ENCODE measurements at regions not wholly inside any gene's neighbourhood (a gene's known extent, or its start where the extent isn't known, plus 50 kb on each side); places are given as distances from the start of the nearest gene placed in this dataset.

GRCh38 chr12:132403636-132404434, 74.4 kb upstream of the GALNT9 start:
- no peak overlapping the region for H3K27ac ChIP-seq
- DNase-seq: no peak
- H3K4me1 ChIP-seq: no peaks in the 10 kb centered on the region
- TF ChIP-seq POLR2A (IDR thresholded peaks at IDR 0.05) (no peak), CTCF (IDR thresholded peaks at IDR 0.05) (no peak)
- no peaks in the 10 kb centered on the region for H3K36me3 ChIP-seq
- H3K9me3 ChIP-seq: no peaks in the 10 kb centered on the region
- no peak overlapping the region for H3K4me3 ChIP-seq
- peaks cover 0 to 9% of the 10 kb centered on the region in 2 donors for H3K27me3 ChIP-seq
- intact Hi-C loops (cut with DNase I; ENCODE audit: low total_unique reads): no loop called here

DNA sequence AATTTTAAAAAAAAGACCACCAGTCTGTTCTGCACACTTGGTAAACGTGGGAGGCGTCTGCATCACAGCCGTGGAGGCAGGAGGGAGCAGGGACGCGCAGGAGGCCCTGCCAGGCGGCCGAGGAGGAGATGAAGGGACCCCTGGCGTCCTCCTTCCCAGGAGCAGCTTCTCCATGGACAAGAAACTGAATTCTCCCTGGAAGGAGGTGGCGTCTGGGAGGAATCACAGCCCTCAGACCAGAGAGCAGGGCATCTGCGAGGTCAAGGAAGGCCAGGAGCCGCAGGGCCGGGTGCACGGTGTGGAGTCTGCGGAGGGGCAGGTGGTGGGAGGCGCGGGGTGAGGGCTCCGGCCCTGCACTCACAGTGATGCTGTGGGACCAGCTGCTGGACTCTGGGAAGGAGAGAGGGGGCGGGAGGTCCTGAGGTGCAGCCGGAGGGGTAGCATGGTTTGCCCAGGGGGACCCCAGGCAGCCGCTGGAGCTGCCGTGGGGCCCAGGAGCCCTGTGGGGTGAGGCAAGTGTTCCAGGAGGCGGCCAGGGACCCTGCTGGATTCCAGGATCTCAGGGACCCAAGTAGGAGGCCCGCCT, 73.5 kb upstream of the GALNT9 start:
- TF ChIP-seq CTCF (IDR thresholded peaks at IDR 0.05) (no peak), POLR2A (IDR thresholded peaks at IDR 0.05) (no peak)
- Histone ChIP-seq H3K27me3 (peaks cover 0 to 18% of the 10 kb centered on the region in 2 donors), H3K27ac (no peak overlapping the region), H3K4me3 (no peak overlapping the region), H3K4me1 (no peaks in the 10 kb centered on the region), H3K9me3 (no peaks in the 10 kb centered on the region), H3K36me3 (no peaks in the 10 kb centered on the region)
- intact Hi-C loops (cut with DNase I; ENCODE audit: low total_unique reads): no loop called here
- no peak for DNase-seq

- no peak overlapping the region for H3K4me3 ChIP-seq
- peaks cover 0 to 24% of the 10 kb centered on the region in 2 donors for H3K27me3 ChIP-seq
- H3K36me3 ChIP-seq: no peaks in the 10 kb centered on the region
- TF ChIP-seq CTCF (IDR thresholded peaks at IDR 0.05): no peak
- TF ChIP-seq POLR2A (IDR thresholded peaks at IDR 0.05): no peak
- intact Hi-C loops (cut with DNase I; ENCODE audit: low total_unique reads): no loop called here
- H3K4me1 ChIP-seq: no peaks in the 10 kb centered on the region
- no peak overlapping the region for H3K27ac ChIP-seq
- no peaks in the 10 kb centered on the region for H3K9me3 ChIP-seq
- no peak for DNase-seq
Measured at GRCh38 chr12:132401982-132402381, 72.6 kb upstream of the GALNT9 start.

DNA sequence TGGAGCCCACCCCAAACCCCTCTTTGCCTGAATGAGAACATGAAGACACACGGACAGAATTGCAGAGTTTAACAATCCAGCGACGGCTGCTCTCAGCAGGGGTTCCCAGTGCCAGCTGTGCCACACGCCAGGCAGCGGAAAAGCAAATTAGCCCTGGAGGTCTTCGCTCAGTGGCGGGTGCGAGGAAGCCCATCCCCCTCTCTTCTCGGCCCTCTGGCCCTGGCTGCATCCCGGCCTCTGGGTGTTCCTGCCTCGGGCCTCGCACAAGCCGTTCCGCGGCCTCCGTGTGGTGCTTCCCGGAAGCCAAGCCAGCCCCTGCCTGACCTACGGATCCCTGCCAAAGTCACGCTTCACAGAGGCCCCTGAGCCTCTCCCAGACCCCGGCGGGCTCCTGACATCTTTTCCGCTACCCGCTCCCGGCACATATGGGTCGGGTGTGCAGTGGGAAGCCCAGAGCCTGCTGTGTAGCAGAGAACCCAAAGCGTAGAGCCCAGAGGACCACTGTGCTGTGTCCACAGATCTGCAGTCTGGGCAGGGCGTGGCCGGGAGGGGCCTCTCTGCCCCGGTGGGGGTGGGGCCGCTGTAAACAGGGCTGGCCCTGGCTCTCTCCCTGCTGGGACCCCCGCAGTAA, 70.7 kb upstream of the GALNT9 start:
- peaks cover 0 to 24% of the 10 kb centered on the region in 2 donors for H3K27me3 ChIP-seq
- TF ChIP-seq POLR2A (IDR thresholded peaks at IDR 0.05) (no peak), CTCF (IDR thresholded peaks at IDR 0.05) (no peak)
- intact Hi-C loops (cut with DNase I; ENCODE audit: low total_unique reads): no loop called here
- H3K27ac ChIP-seq: no peak overlapping the region
- DNase-seq: no peak
- H3K36me3 ChIP-seq: no peaks in the 10 kb centered on the region
- no peaks in the 10 kb centered on the region for H3K9me3 ChIP-seq
- no peaks in the 10 kb centered on the region for H3K4me1 ChIP-seq
- no peak overlapping the region for H3K4me3 ChIP-seq

All from uterus (tissue), 3 donors.